HL-60 (cell line): ENCODE measurements at regions not wholly inside any gene's neighbourhood (a gene's known extent, or its start where the extent isn't known, plus 50 kb on each side); places are given as distances from the start of the nearest gene placed in this dataset.

ENCODE experiments used
- GABPA ChIP-seq: IDR thresholded peaks from 2 replicates; pipeline ENCODE4 v1.6.1; 2012; ENCODE audit warnings: low read depth
- POLR2AphosphoS5 ChIP-seq: IDR thresholded peaks from 2 replicates; pipeline ENCODE4 v1.6.1; 2012; ENCODE audit warnings: low read depth
- SPI1 ChIP-seq: IDR thresholded peaks from 2 replicates; pipeline ENCODE4 v1.6.1; 2012; ENCODE audit warnings: low read depth, mild to moderate bottlenecking, borderline replicate concordance
- TF ChIP-seq, protein P1 (sequence below): IDR thresholded peaks from 2 replicates; pipeline ENCODE4 v1.6.1; 2012; ENCODE audit warnings: low read depth; ENCODE audit not compliant: insufficient replicate concordance
- TF ChIP-seq, protein P2 (sequence below): IDR thresholded peaks from one replicate; pipeline ENCODE4 v1.5.1; 2011; ENCODE audit warnings: low read length, control low read depth, inconsistent platforms; ENCODE audit not compliant: insufficient read depth

DNA sequence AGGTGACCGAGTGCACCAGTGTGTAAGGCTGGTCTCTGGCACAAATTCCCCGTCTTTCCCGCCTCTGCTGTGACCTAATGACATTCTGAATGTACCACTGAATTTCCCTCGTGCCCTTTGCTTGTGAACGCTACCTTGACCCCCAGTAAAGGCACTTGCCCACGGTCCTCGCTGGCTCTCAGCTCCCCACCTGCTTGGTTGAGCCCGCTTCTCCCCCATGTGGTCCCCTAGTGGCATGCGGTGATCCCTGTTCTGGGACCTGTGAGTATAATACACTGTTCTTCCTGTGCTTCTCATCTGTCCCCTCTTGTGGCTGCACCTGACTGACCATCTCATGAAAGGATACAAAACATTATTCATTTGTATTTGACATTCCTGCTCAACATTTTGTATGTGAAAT lies 495.7 kb downstream of the INHBA start:
- TF ChIP-seq, protein P1, sequence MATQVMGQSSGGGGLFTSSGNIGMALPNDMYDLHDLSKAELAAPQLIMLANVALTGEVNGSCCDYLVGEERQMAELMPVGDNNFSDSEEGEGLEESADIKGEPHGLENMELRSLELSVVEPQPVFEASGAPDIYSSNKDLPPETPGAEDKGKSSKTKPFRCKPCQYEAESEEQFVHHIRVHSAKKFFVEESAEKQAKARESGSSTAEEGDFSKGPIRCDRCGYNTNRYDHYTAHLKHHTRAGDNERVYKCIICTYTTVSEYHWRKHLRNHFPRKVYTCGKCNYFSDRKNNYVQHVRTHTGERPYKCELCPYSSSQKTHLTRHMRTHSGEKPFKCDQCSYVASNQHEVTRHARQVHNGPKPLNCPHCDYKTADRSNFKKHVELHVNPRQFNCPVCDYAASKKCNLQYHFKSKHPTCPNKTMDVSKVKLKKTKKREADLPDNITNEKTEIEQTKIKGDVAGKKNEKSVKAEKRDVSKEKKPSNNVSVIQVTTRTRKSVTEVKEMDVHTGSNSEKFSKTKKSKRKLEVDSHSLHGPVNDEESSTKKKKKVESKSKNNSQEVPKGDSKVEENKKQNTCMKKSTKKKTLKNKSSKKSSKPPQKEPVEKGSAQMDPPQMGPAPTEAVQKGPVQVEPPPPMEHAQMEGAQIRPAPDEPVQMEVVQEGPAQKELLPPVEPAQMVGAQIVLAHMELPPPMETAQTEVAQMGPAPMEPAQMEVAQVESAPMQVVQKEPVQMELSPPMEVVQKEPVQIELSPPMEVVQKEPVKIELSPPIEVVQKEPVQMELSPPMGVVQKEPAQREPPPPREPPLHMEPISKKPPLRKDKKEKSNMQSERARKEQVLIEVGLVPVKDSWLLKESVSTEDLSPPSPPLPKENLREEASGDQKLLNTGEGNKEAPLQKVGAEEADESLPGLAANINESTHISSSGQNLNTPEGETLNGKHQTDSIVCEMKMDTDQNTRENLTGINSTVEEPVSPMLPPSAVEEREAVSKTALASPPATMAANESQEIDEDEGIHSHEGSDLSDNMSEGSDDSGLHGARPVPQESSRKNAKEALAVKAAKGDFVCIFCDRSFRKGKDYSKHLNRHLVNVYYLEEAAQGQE = no peak
- TF ChIP-seq, protein P2, sequence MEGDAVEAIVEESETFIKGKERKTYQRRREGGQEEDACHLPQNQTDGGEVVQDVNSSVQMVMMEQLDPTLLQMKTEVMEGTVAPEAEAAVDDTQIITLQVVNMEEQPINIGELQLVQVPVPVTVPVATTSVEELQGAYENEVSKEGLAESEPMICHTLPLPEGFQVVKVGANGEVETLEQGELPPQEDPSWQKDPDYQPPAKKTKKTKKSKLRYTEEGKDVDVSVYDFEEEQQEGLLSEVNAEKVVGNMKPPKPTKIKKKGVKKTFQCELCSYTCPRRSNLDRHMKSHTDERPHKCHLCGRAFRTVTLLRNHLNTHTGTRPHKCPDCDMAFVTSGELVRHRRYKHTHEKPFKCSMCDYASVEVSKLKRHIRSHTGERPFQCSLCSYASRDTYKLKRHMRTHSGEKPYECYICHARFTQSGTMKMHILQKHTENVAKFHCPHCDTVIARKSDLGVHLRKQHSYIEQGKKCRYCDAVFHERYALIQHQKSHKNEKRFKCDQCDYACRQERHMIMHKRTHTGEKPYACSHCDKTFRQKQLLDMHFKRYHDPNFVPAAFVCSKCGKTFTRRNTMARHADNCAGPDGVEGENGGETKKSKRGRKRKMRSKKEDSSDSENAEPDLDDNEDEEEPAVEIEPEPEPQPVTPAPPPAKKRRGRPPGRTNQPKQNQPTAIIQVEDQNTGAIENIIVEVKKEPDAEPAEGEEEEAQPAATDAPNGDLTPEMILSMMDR = no peak
- TF ChIP-seq GABPA = no peak
- no peak for TF ChIP-seq POLR2AphosphoS5
- no peak for TF ChIP-seq SPI1
